ENCODE measurements at regions not wholly inside any gene's neighbourhood (a gene's known extent, or its start where the extent isn't known, plus 50 kb on each side); places are given as distances from the start of the nearest gene placed in this dataset.

- Histone ChIP-seq H3K27ac (no peak overlapping the region), H3K27me3 (no peaks in the 10 kb centered on the region), H3K4me1 (peaks cover 25% of the 10 kb centered on the region), H3K36me3 (no peaks in the 10 kb centered on the region), H3K9me3 (no peaks in the 10 kb centered on the region), H3K4me3 (no peak overlapping the region)
- intact Hi-C loops (cut with DNase I) = no loop called here
- ATAC-seq (no peak), DNase-seq (no peak)
- TF ChIP-seq CTCF (IDR thresholded peaks at IDR 0.05) = no peak
Measured at GRCh38 chr12:75724307-75724927, 213.0 kb upstream of the KRR1 start.

- H3K4me3 ChIP-seq = no peak overlapping the region
- H3K9me3 ChIP-seq = no peaks in the 10 kb centered on the region
- ATAC-seq (peak; percentile 80), DNase-seq (no peak)
- TF ChIP-seq CTCF (IDR thresholded peaks at IDR 0.05) = no peak
- H3K4me1 ChIP-seq = peaks cover 25% of the 10 kb centered on the region
- H3K27me3 ChIP-seq = no peaks in the 10 kb centered on the region
- H3K27ac ChIP-seq = peak overlapping the region; percentile 75
- no peaks in the 10 kb centered on the region for H3K36me3 ChIP-seq
- intact Hi-C loops (cut with DNase I) = no loop called here
Measured at GRCh38 chr12:75722714-75723200, 211.3 kb upstream of the KRR1 start.

- Histone ChIP-seq H3K4me3 (no peak overlapping the region), H3K9me3 (no peaks in the 10 kb centered on the region), H3K27ac (peak overlapping the region; percentile 75), H3K36me3 (no peaks in the 10 kb centered on the region), H3K27me3 (no peaks in the 10 kb centered on the region), H3K4me1 (peaks cover 25% of the 10 kb centered on the region)
- intact Hi-C loops (cut with DNase I) = no loop called here
- no peak for TF ChIP-seq CTCF (IDR thresholded peaks at IDR 0.05)
- ATAC-seq = no peak
- no peak for DNase-seq
Measured at GRCh38 chr12:75721796-75722195, 210.4 kb upstream of the KRR1 start.

GRCh38 chr12:75720812-75721641 is 209.6 kb upstream of the KRR1 start:
- DNase-seq (no peak), ATAC-seq (no peak)
- no peak for TF ChIP-seq CTCF (IDR thresholded peaks at IDR 0.05)
- Histone ChIP-seq H3K36me3 (no peaks in the 10 kb centered on the region), H3K27ac (no peak overlapping the region), H3K27me3 (no peaks in the 10 kb centered on the region), H3K4me3 (no peak overlapping the region), H3K9me3 (no peaks in the 10 kb centered on the region), H3K4me1 (peaks cover 25% of the 10 kb centered on the region)
- intact Hi-C loops (cut with DNase I) = no loop called here

- Histone ChIP-seq H3K27ac (no peak overlapping the region), H3K27me3 (no peaks in the 10 kb centered on the region), H3K9me3 (no peaks in the 10 kb centered on the region), H3K4me1 (peaks cover 14% of the 10 kb centered on the region), H3K4me3 (no peak overlapping the region), H3K36me3 (no peaks in the 10 kb centered on the region)
- TF ChIP-seq CTCF (IDR thresholded peaks at IDR 0.05) = no peak
- ATAC-seq (no peak), DNase-seq (no peak)
- intact Hi-C loops (cut with DNase I) = no loop called here
Measured at GRCh38 chr12:75717902-75718301, 206.5 kb upstream of the KRR1 start.
